ENCODE measurements at regions not wholly inside any gene's neighbourhood (a gene's known extent, or its start where the extent isn't known, plus 50 kb on each side); places are given as distances from the start of the nearest gene placed in this dataset.

DNA sequence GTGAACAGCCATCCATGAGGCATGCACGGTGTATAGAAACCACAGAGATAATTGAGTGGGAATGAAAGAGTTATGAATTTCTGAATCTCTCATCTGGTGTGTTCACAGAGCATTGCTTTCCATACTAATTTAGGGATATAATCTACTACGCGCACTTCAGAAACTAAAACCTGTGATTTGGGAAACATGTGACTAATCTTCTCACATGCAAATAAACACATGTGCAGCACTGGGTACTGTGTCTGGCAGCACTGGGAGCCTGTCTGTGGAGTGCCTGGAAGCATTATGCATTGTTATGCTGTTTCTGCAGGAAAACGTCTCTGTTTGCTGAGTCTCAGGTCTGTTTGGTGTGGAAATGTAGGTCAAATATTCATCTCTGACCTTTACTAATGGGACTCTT is 287.3 kb downstream of the CMPK2 start:
- Histone ChIP-seq H3K9me3 (no peaks in the 10 kb centered on the region), H3K4me1 (no peaks in the 10 kb centered on the region), H3K4me3 (no peak overlapping the region), H3K36me3 (no peaks in the 10 kb centered on the region), H3K27ac (no peak overlapping the region), H3K27me3 (no peaks in the 10 kb centered on the region)
- no peak for DNase-seq (ENCODE audit: low spot score in 2 of 2)
- TF ChIP-seq, protein P1, sequence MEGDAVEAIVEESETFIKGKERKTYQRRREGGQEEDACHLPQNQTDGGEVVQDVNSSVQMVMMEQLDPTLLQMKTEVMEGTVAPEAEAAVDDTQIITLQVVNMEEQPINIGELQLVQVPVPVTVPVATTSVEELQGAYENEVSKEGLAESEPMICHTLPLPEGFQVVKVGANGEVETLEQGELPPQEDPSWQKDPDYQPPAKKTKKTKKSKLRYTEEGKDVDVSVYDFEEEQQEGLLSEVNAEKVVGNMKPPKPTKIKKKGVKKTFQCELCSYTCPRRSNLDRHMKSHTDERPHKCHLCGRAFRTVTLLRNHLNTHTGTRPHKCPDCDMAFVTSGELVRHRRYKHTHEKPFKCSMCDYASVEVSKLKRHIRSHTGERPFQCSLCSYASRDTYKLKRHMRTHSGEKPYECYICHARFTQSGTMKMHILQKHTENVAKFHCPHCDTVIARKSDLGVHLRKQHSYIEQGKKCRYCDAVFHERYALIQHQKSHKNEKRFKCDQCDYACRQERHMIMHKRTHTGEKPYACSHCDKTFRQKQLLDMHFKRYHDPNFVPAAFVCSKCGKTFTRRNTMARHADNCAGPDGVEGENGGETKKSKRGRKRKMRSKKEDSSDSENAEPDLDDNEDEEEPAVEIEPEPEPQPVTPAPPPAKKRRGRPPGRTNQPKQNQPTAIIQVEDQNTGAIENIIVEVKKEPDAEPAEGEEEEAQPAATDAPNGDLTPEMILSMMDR (IDR thresholded peaks at IDR 0.05): no peak
- intact Hi-C loops (cut with DNase I): no loop called here

DNA sequence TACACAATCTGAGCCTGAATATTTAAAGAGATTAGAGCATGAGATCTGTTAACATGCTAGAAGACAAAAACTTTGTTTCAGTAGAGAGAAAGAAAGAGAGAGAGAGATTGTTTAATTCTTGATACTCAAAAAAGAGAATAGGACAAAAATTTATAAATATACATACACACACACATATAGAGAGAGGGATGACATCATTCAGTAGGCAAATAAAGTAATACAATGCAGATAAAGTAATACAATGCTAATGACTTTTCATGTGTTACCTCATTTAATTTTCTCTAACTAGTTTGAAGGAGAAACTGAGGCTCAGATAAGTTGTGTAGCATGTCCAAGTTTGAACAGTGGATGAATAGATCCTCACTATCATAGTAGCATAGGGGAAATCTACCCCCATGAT is 286.4 kb downstream of the CMPK2 start:
- no peaks in the 10 kb centered on the region for H3K27me3 ChIP-seq
- no peak for DNase-seq (ENCODE audit: low spot score in 2 of 2)
- TF ChIP-seq, protein P1 (IDR thresholded peaks at IDR 0.05): no peak
- H3K4me1 ChIP-seq: no peaks in the 10 kb centered on the region
- intact Hi-C loops (cut with DNase I): no loop called here
- H3K9me3 ChIP-seq: no peaks in the 10 kb centered on the region
- H3K4me3 ChIP-seq: no peak overlapping the region
- no peak overlapping the region for H3K27ac ChIP-seq
- no peaks in the 10 kb centered on the region for H3K36me3 ChIP-seq

DNA sequence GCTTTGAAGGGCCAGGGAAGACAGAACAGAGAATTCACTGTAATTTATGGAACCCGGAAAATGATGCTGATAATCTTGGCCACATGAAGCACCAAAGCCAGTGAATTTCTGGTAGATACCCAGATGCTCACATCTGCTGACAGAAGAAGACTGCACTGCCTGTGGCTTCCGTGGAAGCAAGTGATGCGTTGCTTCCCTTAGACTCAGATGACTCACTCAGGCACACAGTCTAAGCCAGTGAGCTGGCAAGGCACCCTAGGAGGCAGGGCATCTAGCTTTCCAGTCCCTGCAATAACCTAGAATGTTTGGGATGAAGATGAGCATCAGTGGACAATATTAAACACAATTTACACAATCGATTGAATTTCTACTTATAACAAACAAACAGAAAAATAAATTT is 284.7 kb downstream of the CMPK2 start:
- H3K9me3 ChIP-seq: no peaks in the 10 kb centered on the region
- TF ChIP-seq, protein P1 (IDR thresholded peaks at IDR 0.05): no peak
- no peak for DNase-seq (ENCODE audit: low spot score in 2 of 2)
- H3K27me3 ChIP-seq: no peaks in the 10 kb centered on the region
- intact Hi-C loops (cut with DNase I): no loop called here
- H3K4me1 ChIP-seq: no peaks in the 10 kb centered on the region
- no peak overlapping the region for H3K4me3 ChIP-seq
- no peak overlapping the region for H3K27ac ChIP-seq
- H3K36me3 ChIP-seq: no peaks in the 10 kb centered on the region

DNA sequence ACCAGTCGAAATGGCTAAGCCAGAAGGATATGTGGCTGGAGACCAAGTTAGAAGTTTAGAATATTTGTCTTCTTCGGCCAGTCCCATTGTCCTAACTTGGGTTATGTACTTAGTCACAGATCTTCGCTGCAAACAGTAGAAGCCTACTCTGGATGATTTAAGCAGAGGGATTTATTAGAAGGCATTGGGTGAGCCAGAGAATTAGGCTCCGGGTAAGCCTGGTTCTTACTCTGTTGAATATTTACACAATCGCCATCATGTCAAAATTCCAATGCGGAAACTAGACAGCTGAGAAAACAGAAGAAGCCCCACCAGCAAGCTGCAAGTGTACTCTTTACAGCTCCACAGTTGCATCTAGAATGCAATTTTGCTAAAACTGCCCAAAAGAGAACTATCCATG is 276.6 kb downstream of the CMPK2 start:
- Histone ChIP-seq H3K36me3 (no peaks in the 10 kb centered on the region), H3K27me3 (no peaks in the 10 kb centered on the region), H3K27ac (no peak overlapping the region), H3K4me3 (no peak overlapping the region), H3K4me1 (no peaks in the 10 kb centered on the region), H3K9me3 (no peaks in the 10 kb centered on the region)
- no peak for DNase-seq (ENCODE audit: low spot score in 2 of 2)
- intact Hi-C loops (cut with DNase I): no loop called here
- TF ChIP-seq, protein P1 (IDR thresholded peaks at IDR 0.05): no peak

DNA sequence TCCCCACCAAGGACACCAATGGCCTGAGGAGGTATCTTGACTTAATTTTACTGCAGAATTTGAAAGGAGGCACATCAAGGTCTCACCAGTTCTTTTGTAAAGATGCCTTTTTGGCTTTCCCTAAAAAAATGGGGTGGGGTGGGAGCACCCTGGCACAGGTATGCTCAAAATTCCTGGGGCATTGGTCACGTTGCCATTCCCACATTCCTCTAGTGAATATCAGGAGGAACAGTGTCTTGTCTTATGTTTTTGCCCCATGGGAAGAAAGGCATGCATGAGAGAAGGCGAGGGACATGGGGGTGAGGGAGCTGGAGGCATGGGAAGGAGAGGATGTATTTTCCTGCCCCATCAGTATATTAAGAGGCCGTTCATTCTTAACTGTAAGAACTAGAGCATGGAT is 275.3 kb downstream of the CMPK2 start:
- no peak for DNase-seq (ENCODE audit: low spot score in 2 of 2)
- H3K27me3 ChIP-seq: no peaks in the 10 kb centered on the region
- no peaks in the 10 kb centered on the region for H3K4me1 ChIP-seq
- H3K27ac ChIP-seq: no peak overlapping the region
- H3K36me3 ChIP-seq: no peaks in the 10 kb centered on the region
- no peak overlapping the region for H3K4me3 ChIP-seq
- intact Hi-C loops (cut with DNase I): no loop called here
- TF ChIP-seq, protein P1 (IDR thresholded peaks at IDR 0.05): no peak
- H3K9me3 ChIP-seq: no peaks in the 10 kb centered on the region

DNA sequence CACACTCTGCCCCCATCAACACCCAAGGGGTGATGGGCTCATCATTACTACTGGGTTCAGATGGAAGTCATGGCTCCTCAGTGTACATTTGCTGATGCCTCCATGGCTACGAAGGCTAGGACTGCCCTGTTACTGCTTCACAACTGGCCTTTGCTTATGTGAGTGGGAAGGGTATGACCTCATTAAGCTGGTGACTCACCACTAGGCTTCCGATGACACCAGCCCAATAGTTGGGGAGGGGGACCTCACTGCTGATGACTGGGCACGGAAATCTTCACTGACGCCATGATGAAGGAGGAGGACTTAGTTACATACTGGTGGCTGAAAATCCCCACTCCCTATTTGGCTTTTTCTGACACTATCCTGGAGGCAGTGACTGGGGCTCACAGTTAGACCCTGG is 263.2 kb downstream of the CMPK2 start:
- TF ChIP-seq, protein P1 (IDR thresholded peaks at IDR 0.05): no peak
- DNase-seq (ENCODE audit: low spot score in 2 of 2): no peak
- intact Hi-C loops (cut with DNase I): no loop called here
- no peaks in the 10 kb centered on the region for H3K4me1 ChIP-seq
- no peaks in the 10 kb centered on the region for H3K9me3 ChIP-seq
- H3K36me3 ChIP-seq: no peaks in the 10 kb centered on the region
- H3K27ac ChIP-seq: no peak overlapping the region
- no peak overlapping the region for H3K4me3 ChIP-seq
- no peaks in the 10 kb centered on the region for H3K27me3 ChIP-seq
